Adrenal gland (tissue), 9 donors: ENCODE measurements at regions not wholly inside any gene's neighbourhood (a gene's known extent, or its start where the extent isn't known, plus 50 kb on each side); places are given as distances from the start of the nearest gene placed in this dataset.
A peak's percentile ranks its signal among the peaks of the same experiment; 100 is the strongest.
"Not testable (repeated sequence)": the region's sequence is repeated elsewhere in the genome, so short reads cannot be mapped to it uniquely, and the experiment has no call there.

Experiments
- DNase-seq, 7 donors: peaks; one replicate each; pipeline ENCODE4 v3.0.0-alpha.2; 2019 to 2020
- H3K27ac ChIP-seq, 5 donors: fragments of 200-600 bp; sonication (generic) in 4 of 5; 1 replicate in 3 of 5; 2 replicates in 2 of 5; pipeline versions ENCODE4 v1.5.1 to v1.8.0; 2016 to 2020; ENCODE audit warnings: mild to moderate bottlenecking in 1 of 5
- H3K27me3 ChIP-seq: fragments of 200-600 bp; 2 replicates; pipeline ENCODE4 v1.8.0; 2021
- H3K36me3 ChIP-seq, 2 donors: fragments of 200-600 bp; replicated peaks in 1 of 2; 1 replicate in 1 of 2; 2 replicates in 1 of 2; pipeline versions ENCODE4 v1.5.1 to v1.8.0; 2018 to 2022
- H3K4me1 ChIP-seq, 2 donors: fragments of 200-600 bp; replicated peaks in 1 of 2; 1 replicate in 1 of 2; 2 replicates in 1 of 2; pipeline versions ENCODE4 v1.5.1 to v1.8.0; 2018 to 2021
- H3K4me3 ChIP-seq, 4 donors: fragments of 200-600 bp; sonication (generic) in 3 of 4; one replicate each; pipeline ENCODE4 v1.5.1; 2016 to 2018
- H3K9me3 ChIP-seq, 3 donors: fragments of 200-600 bp; sonication (generic) in 1 of 3; replicated peaks in 1 of 3; 1 replicate in 2 of 3; 2 replicates in 1 of 3; pipeline versions ENCODE4 v1.5.1 to v1.8.0; 2016 to 2021
- POLR2A ChIP-seq, 2 donors: fragments of 450-650 bp; IDR thresholded peaks; one replicate each; pipeline ENCODE4 v1.6.1; 2017; ENCODE audit warnings: antibody characterized with exemption in 2 of 2, mild to moderate bottlenecking in 2 of 2, moderate library complexity in 1 of 2
- whole genome bisulfite sequencing, 4 donors: extraction: QIAGEN DNeasy Blood & Tissue Kit in 2 of 4; methylation state at CpG; one replicate each; pipeline versions ENCODE4 v1.1.5 to v1.1.7; 2013 to 2017; 5-methylcytosine and 5-hydroxymethylcytosine counted together
- intact Hi-C, 2 donors: fragments of 100-400 bp; cut with DNase I; formaldehyde crosslinking; loops; one replicate each; pipeline versions ENCODE4 v1.14.1 to v1.15.0; 2022 to 2023
- TF ChIP-seq, protein P1 (sequence below), 6 experiments: fragments of 450-650 bp in 4 of 6; fragments of 200-600 bp in 2 of 6; sonication (generic) in 1 of 6; IDR thresholded peaks; 1 replicate in 5 of 6; 2 replicates in 1 of 6; pipeline versions ENCODE4 v1.5.1 to v1.8.0; 2016 to 2021; ENCODE audit warnings: antibody characterized with exemption in 6 of 6, mild to moderate bottlenecking in 2 of 6, moderate library complexity in 1 of 6
- donor health status: healthy with polysubstance abuse.
- donor health status: Bipolar disorder and iron deficiency.
- donor health status: DM: yes; HTN: yes; CAD: no.
- donor health status: DM: no; HTN: no; CAD: no.
- donor health status: DM: no; HTN: no; CAD: no.

DNA sequence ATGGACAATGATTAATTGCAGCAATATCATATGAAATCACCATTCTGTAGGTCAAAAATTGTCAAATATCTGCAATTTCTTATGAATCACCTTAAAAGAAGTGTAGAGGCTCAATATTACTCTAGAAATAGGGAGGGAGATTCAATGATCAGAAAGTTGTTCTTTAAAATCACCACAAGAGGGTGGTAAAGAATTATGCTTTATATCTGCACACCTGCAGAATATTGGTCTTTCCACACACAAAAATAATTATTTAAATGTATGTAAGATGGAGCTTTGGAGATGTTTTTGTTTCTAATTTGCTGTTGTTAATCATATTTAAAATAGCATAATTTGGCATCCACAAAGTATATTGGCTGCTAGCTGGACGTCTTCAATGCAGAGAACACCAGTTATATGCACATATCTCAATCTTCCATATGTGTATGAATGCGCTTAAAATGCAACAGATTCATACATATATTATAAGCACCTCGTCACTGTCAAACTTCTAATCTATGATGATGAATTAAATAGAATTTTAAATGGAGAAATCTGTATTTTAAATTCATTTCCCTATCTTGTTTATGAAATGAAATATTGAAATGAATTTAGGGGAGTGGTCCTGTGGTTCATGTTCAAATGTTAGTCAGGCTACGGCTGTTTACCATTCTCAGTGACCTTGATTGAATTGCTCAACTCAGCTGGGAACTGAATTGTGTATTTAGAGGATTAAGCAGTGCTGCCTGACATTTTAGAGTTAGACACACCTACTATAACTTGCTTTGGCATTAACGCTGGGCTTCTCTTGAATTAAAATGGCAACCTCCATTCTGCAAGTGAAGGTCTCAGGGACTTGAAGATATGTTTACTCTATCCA lies 405.1 kb upstream of the FRG2C start:
- H3K36me3 ChIP-seq, H3K27ac ChIP-seq, H3K4me1 ChIP-seq, H3K9me3 ChIP-seq, DNase-seq, H3K4me3 ChIP-seq, H3K27me3 ChIP-seq, intact Hi-C loops: not testable (repeated sequence)
- TF ChIP-seq, protein P1, sequence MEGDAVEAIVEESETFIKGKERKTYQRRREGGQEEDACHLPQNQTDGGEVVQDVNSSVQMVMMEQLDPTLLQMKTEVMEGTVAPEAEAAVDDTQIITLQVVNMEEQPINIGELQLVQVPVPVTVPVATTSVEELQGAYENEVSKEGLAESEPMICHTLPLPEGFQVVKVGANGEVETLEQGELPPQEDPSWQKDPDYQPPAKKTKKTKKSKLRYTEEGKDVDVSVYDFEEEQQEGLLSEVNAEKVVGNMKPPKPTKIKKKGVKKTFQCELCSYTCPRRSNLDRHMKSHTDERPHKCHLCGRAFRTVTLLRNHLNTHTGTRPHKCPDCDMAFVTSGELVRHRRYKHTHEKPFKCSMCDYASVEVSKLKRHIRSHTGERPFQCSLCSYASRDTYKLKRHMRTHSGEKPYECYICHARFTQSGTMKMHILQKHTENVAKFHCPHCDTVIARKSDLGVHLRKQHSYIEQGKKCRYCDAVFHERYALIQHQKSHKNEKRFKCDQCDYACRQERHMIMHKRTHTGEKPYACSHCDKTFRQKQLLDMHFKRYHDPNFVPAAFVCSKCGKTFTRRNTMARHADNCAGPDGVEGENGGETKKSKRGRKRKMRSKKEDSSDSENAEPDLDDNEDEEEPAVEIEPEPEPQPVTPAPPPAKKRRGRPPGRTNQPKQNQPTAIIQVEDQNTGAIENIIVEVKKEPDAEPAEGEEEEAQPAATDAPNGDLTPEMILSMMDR (IDR thresholded peaks at IDR 0.05), result peak; percentile 27 to 55 (median 42)
- WGBS, 4 donors, result 35 to 46% (median 39%) methylated on average over 5 of the region's 5 CpGs

DNA sequence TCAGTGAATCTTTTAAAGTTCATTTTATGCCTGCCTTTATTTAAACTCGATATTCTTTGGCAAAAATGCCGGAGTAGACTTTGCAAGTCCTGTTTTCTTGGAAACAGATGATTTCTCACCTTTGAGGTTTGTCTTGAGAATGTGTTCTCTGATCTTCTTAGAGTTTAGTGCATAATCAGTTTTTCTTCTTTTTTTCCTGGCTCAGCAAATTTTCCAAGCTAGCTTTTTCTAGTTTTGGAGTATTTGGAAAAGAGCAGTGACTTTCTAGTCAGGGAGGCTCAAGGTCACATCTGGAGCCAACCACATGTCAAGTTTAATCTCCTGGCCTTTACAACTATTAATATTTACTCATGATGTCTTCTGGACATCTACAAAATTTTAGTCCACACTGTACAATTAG lies 403.2 kb upstream of the FRG2C start:
- H3K27me3 ChIP-seq, intact Hi-C loops, H3K27ac ChIP-seq, H3K4me1 ChIP-seq, H3K36me3 ChIP-seq, H3K9me3 ChIP-seq, H3K4me3 ChIP-seq: not testable (repeated sequence)
- peak in 3 of 7 donors; percentile 8 to 20 (median 20) for DNase-seq
- WGBS, 4 donors, result 25 to 42% (median 39%) methylated on average over 2 of the region's 2 CpGs

DNA sequence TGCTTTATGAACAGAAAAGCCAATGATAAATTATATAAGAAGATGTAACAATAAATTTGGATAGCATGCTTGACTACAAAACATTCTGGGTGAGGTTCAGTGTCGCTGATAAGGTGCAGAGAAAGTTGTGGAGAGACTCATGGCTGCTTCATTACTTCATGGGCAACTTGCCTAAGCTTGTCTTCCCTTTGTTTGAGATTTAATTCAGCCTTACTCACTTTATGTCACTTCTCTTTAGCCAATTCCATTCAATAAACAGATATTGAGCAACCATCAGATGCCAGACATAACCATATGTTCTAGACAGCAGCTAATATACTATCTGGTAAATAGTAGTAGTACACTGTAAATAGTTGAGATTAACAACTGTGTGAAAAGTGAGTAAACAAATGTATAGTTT lies 401.5 kb upstream of the FRG2C start:
- intact Hi-C loops, result no loop called here
- no peak overlapping the region for H3K27ac ChIP-seq
- TF ChIP-seq POLR2A (IDR thresholded peaks at IDR 0.05), result no peak
- TF ChIP-seq, protein P1 (IDR thresholded peaks at IDR 0.05), result no peak
- no peak overlapping the region for H3K4me3 ChIP-seq
- no peaks in the 10 kb centered on the region for H3K27me3 ChIP-seq
- H3K9me3 ChIP-seq, result no peaks in the 10 kb centered on the region
- no peaks in the 10 kb centered on the region for H3K36me3 ChIP-seq
- no peaks in the 10 kb centered on the region for H3K4me1 ChIP-seq
- 93 to 96% (median 94%) methylated on average over 1 of the region's 1 CpG for WGBS, 4 donors
- no peak for DNase-seq

DNA sequence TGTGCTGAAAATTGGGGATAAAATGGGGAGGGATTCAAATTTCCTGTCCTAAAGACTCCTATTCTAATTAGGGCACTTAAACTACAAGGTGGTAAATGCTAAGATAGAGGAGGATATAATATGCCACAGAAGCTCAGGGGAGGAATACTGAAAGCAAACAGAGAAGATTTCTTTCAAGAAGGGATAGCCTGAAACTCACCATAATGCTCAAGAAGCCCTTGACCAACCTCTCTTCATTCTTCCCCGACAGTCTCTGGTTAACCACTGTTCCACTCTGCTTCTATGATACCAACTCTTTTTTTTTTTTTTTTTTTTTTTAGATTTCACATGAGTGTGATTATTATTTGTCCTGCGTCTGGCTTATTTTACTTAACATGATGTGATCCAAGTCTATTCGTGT lies 398.2 kb upstream of the FRG2C start:
- no peaks in the 10 kb centered on the region for H3K9me3 ChIP-seq
- DNase-seq, result no peak
- intact Hi-C loops, result no loop called here
- H3K27ac ChIP-seq, result no peak overlapping the region
- WGBS, 4 donors, result 69 to 87% (median 77%) methylated on average over 3 of the region's 3 CpGs
- no peaks in the 10 kb centered on the region for H3K27me3 ChIP-seq
- H3K4me3 ChIP-seq, result no peak overlapping the region
- H3K36me3 ChIP-seq, result no peaks in the 10 kb centered on the region
- TF ChIP-seq, protein P1 (IDR thresholded peaks at IDR 0.05), result no peak
- no peak for TF ChIP-seq POLR2A (IDR thresholded peaks at IDR 0.05)
- no peaks in the 10 kb centered on the region for H3K4me1 ChIP-seq

DNA sequence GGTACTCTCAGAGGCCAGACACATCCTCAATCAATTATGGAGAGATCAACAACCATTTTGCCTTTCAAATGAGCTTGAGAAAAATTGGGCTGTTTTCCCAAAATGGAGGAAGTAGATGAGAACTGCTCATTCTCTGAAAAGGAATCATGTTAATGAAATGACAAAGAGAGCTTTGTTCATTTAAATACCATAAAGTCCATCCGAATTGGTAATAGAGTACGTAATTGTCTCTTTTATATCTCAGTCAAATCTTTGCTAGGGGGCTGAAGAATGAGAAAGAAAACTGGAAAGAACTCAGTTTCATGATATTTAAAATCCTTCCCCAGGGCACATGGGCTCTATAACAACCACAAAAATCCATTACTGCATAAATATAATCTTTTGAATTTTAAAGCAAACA lies 395.6 kb upstream of the FRG2C start:
- DNase-seq, H3K36me3 ChIP-seq, H3K27ac ChIP-seq, H3K27me3 ChIP-seq, intact Hi-C loops, H3K4me3 ChIP-seq, H3K4me1 ChIP-seq, H3K9me3 ChIP-seq: not testable (repeated sequence)
- WGBS, 4 donors, result 82 to 93% (median 89%) methylated on average over 2 of the region's 2 CpGs

DNA sequence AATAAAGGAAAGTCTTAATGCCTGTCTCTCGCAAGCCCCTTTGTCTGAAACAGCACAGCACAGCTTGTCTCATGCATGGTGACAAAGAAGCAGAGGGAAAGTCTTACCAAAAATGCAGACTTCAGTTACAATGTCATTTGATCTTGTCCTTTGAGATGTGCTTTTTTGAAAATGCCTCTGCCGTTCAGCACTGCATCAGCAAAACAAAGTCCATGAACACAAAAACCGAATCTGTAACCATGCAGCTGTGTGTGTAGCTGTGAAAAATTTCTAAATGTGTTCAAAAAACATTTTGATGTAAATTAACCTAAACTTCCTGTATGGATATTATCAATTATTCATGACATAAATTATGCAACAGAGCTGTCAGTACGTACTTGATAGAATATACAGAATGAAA lies 391.9 kb upstream of the FRG2C start:
- DNase-seq, H3K4me1 ChIP-seq, intact Hi-C loops, H3K4me3 ChIP-seq, H3K27me3 ChIP-seq, H3K27ac ChIP-seq, H3K9me3 ChIP-seq, H3K36me3 ChIP-seq: not testable (repeated sequence)
- WGBS, 4 donors, result 66 to 75% (median 71%) methylated on average over 4 of the region's 4 CpGs
